LNCaP clone FGC (cell line): ENCODE measurements at regions not wholly inside any gene's neighbourhood (a gene's known extent, or its start where the extent isn't known, plus 50 kb on each side); places are given as distances from the start of the nearest gene placed in this dataset.

Experiments
- DNase-seq: peaks from one replicate; pipeline ENCODE4 v3.0.0-alpha.2; 2011; ENCODE audit warnings: low read depth
- H3K4me3 ChIP-seq: 2 replicates; pipeline ENCODE4 v1.5.1; 2011; ENCODE audit warnings: mild to moderate bottlenecking, low read depth, low read length, control low read depth
- TF ChIP-seq, protein P1 (sequence below): IDR thresholded peaks from 2 replicates; pipeline ENCODE4 v1.5.1; 2012; ENCODE audit warnings: mild to moderate bottlenecking; ENCODE audit not compliant: control insufficient read depth, insufficient read depth; ENCODE audit errors: extremely low read depth

GRCh38 chr2:192267484-192267883 lies 72.8 kb upstream of the TMEFF2 start:
- TF ChIP-seq, protein P1, sequence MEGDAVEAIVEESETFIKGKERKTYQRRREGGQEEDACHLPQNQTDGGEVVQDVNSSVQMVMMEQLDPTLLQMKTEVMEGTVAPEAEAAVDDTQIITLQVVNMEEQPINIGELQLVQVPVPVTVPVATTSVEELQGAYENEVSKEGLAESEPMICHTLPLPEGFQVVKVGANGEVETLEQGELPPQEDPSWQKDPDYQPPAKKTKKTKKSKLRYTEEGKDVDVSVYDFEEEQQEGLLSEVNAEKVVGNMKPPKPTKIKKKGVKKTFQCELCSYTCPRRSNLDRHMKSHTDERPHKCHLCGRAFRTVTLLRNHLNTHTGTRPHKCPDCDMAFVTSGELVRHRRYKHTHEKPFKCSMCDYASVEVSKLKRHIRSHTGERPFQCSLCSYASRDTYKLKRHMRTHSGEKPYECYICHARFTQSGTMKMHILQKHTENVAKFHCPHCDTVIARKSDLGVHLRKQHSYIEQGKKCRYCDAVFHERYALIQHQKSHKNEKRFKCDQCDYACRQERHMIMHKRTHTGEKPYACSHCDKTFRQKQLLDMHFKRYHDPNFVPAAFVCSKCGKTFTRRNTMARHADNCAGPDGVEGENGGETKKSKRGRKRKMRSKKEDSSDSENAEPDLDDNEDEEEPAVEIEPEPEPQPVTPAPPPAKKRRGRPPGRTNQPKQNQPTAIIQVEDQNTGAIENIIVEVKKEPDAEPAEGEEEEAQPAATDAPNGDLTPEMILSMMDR = no peak
- DNase-seq = no peak
- no peak overlapping the region for H3K4me3 ChIP-seq

- TF ChIP-seq, protein P1 = no peak
- DNase-seq = no peak
- no peak overlapping the region for H3K4me3 ChIP-seq
These were observed 71.0 kb upstream of the TMEFF2 start for GRCh38 chr2:192265751-192266150.

DNA sequence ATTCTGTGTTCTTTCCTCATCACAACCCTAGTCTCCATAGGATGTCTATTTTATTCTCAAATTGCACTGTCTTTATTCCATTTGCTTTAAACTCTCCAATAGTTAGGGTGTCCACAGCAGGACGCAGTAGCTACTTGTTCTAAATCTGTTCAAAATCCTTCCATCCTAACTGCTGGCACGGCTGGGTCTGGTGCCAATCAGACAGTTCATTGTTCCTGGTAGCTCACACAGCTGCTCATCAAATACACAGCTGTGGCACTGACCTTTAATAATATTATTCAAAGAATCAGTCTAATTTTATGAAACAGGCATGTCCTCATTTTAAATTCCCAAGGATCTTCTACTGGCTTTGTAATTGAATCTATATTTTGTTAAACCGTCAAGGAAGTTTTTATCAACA lies 59.7 kb upstream of the TMEFF2 start:
- TF ChIP-seq, protein P1 = no peak
- DNase-seq = no peak
- no peak overlapping the region for H3K4me3 ChIP-seq

GRCh38 chr2:192253692-192254091 lies 59.0 kb upstream of the TMEFF2 start:
- H3K4me3 ChIP-seq = no peak overlapping the region
- DNase-seq = no peak

GRCh38 chr2:192250961-192251360 lies 56.2 kb upstream of the TMEFF2 start:
- no peak for DNase-seq
- TF ChIP-seq, protein P1 = no peak
- no peak overlapping the region for H3K4me3 ChIP-seq

More at GRCh38 chr2:192253692-192254091, 59.0 kb upstream of the TMEFF2 start:
- TF ChIP-seq, protein P1 = no peak

DNA sequence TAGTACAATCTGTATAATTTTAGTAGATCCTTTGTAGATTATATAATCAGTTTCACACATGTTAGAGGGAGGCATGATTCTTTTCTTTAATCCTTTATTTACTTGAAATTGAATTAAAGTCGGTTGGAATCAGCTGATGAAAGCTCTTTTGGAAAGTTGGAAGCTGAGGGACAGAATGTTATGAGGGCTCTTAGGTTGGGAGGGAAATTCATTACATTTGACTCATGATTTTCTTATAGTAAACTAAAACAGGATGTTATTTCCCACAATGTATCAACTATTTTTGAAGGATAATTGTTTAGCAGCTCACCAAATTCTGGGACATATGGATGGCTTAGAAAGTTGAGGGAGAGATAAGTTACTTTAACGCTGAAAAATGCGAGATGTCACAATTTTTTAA lies 52.7 kb upstream of the TMEFF2 start:
- DNase-seq = no peak
- no peak overlapping the region for H3K4me3 ChIP-seq
- TF ChIP-seq, protein P1 = no peak

GRCh38 chr2:192246297-192246696 lies 51.6 kb upstream of the TMEFF2 start:
- TF ChIP-seq, protein P1 = no peak
- no peak overlapping the region for H3K4me3 ChIP-seq
- DNase-seq = no peak
